ENCODE measurements at regions not wholly inside any gene's neighbourhood (a gene's known extent, or its start where the extent isn't known, plus 50 kb on each side); places are given as distances from the start of the nearest gene placed in this dataset.

- ATAC-seq = no peak
- H3K4me1 Mint-ChIP-seq = no peaks in the 10 kb centered on the region
Measured at GRCh38 chrX:5431823-5432222, 796.8 kb downstream of the NLGN4X start.

More at GRCh38 chrX:5431823-5432222, 796.8 kb downstream of the NLGN4X start:
- Mint-ChIP-seq H3K36me3 (ENCODE audit: low read depth) (no peaks in the 10 kb centered on the region; the same call in 2 of the 3 replicates), H3K9me3 (no peaks in the 10 kb centered on the region; the same call in 2 of the 3 replicates), H3K4me3 (no peak overlapping the region), H3K27ac (no peak overlapping the region), H3K27me3 (ENCODE audit: insufficient read depth, low read depth, poor library complexity) (no peaks in the 10 kb centered on the region)
- Histone ChIP-seq H3K36me3 (ENCODE audit: insufficient read depth) (no peaks in the 10 kb centered on the region), H3K4me2 (no peak overlapping the region), H3F3A (replicated peaks; ENCODE audit: low read depth) (no peaks in the 10 kb centered on the region), H2AFZ (no peak overlapping the region), H3K4me1 (ENCODE audit: insufficient read depth) (no peaks in the 10 kb centered on the region), H3K4me3 (no peak overlapping the region), H3K27ac (ENCODE audit: low read depth) (no peak overlapping the region), H3K79me2 (replicated peaks; ENCODE audit: insufficient read depth) (no peaks in the 10 kb centered on the region), H4K20me1 (replicated peaks; ENCODE audit: insufficient read depth) (no peaks in the 10 kb centered on the region), H3K9me2 (ENCODE audit: insufficient read depth) (no peaks in the 10 kb centered on the region), H3K27me3 (ENCODE audit: insufficient read depth) (no peaks in the 10 kb centered on the region)
- no peak for DNase-seq (ENCODE audit: low spot score)
- TF ChIP-seq, protein P1, sequence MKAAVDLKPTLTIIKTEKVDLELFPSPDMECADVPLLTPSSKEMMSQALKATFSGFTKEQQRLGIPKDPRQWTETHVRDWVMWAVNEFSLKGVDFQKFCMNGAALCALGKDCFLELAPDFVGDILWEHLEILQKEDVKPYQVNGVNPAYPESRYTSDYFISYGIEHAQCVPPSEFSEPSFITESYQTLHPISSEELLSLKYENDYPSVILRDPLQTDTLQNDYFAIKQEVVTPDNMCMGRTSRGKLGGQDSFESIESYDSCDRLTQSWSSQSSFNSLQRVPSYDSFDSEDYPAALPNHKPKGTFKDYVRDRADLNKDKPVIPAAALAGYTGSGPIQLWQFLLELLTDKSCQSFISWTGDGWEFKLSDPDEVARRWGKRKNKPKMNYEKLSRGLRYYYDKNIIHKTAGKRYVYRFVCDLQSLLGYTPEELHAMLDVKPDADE (IDR thresholded peaks at IDR 0.05) = no peak
- TF ChIP-seq, protein P2, sequence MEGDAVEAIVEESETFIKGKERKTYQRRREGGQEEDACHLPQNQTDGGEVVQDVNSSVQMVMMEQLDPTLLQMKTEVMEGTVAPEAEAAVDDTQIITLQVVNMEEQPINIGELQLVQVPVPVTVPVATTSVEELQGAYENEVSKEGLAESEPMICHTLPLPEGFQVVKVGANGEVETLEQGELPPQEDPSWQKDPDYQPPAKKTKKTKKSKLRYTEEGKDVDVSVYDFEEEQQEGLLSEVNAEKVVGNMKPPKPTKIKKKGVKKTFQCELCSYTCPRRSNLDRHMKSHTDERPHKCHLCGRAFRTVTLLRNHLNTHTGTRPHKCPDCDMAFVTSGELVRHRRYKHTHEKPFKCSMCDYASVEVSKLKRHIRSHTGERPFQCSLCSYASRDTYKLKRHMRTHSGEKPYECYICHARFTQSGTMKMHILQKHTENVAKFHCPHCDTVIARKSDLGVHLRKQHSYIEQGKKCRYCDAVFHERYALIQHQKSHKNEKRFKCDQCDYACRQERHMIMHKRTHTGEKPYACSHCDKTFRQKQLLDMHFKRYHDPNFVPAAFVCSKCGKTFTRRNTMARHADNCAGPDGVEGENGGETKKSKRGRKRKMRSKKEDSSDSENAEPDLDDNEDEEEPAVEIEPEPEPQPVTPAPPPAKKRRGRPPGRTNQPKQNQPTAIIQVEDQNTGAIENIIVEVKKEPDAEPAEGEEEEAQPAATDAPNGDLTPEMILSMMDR (conservative IDR thresholded peaks at IDR 0.05; ENCODE audit: low read depth in 2 of 2) = no peak
- TF ChIP-seq STAT1 (IDR thresholded peaks at IDR 0.05; ENCODE audit: unreplicated experiment) = no peak
- TF ChIP-seq, protein P3, sequence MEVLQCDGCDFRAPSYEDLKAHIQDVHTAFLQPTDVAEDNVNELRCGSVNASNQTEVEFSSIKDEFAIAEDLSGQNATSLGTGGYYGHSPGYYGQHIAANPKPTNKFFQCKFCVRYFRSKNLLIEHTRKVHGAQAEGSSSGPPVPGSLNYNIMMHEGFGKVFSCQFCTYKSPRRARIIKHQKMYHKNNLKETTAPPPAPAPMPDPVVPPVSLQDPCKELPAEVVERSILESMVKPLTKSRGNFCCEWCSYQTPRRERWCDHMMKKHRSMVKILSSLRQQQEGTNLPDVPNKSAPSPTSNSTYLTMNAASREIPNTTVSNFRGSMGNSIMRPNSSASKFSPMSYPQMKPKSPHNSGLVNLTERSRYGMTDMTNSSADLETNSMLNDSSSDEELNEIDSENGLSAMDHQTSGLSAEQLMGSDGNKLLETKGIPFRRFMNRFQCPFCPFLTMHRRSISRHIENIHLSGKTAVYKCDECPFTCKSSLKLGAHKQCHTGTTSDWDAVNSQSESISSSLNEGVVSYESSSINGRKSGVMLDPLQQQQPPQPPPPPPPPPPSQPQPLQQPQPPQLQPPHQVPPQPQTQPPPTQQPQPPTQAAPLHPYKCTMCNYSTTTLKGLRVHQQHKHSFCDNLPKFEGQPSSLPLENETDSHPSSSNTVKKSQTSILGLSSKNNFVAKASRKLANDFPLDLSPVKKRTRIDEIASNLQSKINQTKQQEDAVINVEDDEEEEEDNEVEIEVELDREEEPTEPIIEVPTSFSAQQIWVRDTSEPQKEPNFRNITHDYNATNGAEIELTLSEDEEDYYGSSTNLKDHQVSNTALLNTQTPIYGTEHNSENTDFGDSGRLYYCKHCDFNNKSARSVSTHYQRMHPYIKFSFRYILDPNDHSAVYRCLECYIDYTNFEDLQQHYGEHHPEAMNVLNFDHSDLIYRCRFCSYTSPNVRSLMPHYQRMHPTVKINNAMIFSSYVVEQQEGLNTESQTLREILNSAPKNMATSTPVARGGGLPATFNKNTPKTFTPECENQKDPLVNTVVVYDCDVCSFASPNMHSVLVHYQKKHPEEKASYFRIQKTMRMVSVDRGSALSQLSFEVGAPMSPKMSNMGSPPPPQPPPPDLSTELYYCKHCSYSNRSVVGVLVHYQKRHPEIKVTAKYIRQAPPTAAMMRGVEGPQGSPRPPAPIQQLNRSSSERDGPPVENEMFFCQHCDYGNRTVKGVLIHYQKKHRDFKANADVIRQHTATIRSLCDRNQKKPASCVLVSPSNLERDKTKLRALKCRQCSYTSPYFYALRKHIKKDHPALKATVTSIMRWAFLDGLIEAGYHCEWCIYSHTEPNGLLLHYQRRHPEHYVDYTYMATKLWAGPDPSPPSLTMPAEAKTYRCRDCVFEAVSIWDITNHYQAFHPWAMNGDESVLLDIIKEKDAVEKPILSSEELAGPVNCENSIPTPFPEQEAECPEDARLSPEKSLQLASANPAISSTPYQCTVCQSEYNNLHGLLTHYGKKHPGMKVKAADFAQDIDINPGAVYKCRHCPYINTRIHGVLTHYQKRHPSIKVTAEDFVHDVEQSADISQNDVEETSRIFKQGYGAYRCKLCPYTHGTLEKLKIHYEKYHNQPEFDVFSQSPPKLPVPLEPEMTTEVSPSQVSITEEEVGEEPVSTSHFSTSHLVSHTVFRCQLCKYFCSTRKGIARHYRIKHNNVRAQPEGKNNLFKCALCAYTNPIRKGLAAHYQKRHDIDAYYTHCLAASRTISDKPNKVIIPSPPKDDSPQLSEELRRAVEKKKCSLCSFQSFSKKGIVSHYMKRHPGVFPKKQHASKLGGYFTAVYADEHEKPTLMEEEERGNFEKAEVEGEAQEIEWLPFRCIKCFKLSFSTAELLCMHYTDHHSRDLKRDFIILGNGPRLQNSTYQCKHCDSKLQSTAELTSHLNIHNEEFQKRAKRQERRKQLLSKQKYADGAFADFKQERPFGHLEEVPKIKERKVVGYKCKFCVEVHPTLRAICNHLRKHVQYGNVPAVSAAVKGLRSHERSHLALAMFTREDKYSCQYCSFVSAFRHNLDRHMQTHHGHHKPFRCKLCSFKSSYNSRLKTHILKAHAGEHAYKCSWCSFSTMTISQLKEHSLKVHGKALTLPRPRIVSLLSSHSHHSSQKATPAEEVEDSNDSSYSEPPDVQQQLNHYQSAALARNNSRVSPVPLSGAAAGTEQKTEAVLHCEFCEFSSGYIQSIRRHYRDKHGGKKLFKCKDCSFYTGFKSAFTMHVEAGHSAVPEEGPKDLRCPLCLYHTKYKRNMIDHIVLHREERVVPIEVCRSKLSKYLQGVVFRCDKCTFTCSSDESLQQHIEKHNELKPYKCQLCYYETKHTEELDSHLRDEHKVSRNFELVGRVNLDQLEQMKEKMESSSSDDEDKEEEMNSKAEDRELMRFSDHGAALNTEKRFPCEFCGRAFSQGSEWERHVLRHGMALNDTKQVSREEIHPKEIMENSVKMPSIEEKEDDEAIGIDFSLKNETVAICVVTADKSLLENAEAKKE (CRISPR knock-in tag; IDR thresholded peaks at IDR 0.05) = no peak
- TF ChIP-seq JUNB (IDR thresholded peaks at IDR 0.05; ENCODE audit: unreplicated experiment) = no peak
- no peak for TF ChIP-seq EZH2 (IDR thresholded peaks at IDR 0.05; ENCODE audit: low read depth, unreplicated experiment)
- TF ChIP-seq EZH2phosphoT487 (IDR thresholded peaks at IDR 0.05; ENCODE audit: unreplicated experiment) = no peak
- TF ChIP-seq POLR2AphosphoS5 (IDR thresholded peaks at IDR 0.05; ENCODE audit: low read depth) = no peak
- TF ChIP-seq ZNF331 (CRISPR knock-in tag; IDR thresholded peaks at IDR 0.05; ENCODE audit: low read depth) = no peak
- TF ChIP-seq, protein P4, sequence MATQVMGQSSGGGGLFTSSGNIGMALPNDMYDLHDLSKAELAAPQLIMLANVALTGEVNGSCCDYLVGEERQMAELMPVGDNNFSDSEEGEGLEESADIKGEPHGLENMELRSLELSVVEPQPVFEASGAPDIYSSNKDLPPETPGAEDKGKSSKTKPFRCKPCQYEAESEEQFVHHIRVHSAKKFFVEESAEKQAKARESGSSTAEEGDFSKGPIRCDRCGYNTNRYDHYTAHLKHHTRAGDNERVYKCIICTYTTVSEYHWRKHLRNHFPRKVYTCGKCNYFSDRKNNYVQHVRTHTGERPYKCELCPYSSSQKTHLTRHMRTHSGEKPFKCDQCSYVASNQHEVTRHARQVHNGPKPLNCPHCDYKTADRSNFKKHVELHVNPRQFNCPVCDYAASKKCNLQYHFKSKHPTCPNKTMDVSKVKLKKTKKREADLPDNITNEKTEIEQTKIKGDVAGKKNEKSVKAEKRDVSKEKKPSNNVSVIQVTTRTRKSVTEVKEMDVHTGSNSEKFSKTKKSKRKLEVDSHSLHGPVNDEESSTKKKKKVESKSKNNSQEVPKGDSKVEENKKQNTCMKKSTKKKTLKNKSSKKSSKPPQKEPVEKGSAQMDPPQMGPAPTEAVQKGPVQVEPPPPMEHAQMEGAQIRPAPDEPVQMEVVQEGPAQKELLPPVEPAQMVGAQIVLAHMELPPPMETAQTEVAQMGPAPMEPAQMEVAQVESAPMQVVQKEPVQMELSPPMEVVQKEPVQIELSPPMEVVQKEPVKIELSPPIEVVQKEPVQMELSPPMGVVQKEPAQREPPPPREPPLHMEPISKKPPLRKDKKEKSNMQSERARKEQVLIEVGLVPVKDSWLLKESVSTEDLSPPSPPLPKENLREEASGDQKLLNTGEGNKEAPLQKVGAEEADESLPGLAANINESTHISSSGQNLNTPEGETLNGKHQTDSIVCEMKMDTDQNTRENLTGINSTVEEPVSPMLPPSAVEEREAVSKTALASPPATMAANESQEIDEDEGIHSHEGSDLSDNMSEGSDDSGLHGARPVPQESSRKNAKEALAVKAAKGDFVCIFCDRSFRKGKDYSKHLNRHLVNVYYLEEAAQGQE (IDR thresholded peaks at IDR 0.05; ENCODE audit: unreplicated experiment) = no peak
- no peak for TF ChIP-seq NANOG (IDR thresholded peaks at IDR 0.05; ENCODE audit: borderline replicate concordance)
- TF ChIP-seq CREB1 (CRISPR knock-in tag; IDR thresholded peaks at IDR 0.05; ENCODE audit: low read depth) = no peak
- no peak for TF ChIP-seq ZNF114 (CRISPR knock-in tag; IDR thresholded peaks at IDR 0.05)
